ENCODE measurements at regions not wholly inside any gene's neighbourhood (a gene's known extent, or its start where the extent isn't known, plus 50 kb on each side); places are given as distances from the start of the nearest gene placed in this dataset.

DNA sequence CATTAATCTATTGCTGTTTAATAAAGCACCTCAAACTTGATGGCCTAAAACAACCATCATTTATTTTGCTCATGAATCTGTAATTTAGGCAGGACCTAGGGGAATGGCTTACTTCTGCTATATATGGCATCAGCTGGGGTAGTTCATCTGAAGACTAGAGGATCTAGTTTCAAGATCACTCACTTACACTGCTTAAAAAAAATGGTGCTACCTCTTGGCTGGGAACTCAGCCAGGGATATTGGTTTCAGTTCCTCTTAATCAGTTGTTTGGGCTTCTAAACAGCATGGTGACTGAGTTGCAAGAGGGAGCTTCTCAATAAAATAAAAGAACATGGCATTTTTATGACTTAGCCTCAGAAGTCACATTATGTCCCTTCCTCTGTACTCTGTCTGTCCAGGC is 142.0 kb downstream of the FAM114A2 start:
- H3K79me2 ChIP-seq (ENCODE audit: low read length) = no peaks in the 10 kb centered on the region
- H3K4me2 ChIP-seq (ENCODE audit: low read depth, low read length) = no peak overlapping the region
- H3K27ac ChIP-seq (ENCODE audit: low read length) = no peak overlapping the region
- no peak overlapping the region for H3K9ac ChIP-seq (ENCODE audit: low read length)
- no peaks in the 10 kb centered on the region for H3K36me3 ChIP-seq (replicated peaks; ENCODE audit: insufficient read depth, low read length)
- no peaks in the 10 kb centered on the region for H3K27me3 ChIP-seq (replicated peaks; ENCODE audit: insufficient read depth, low read length)
- no peaks in the 10 kb centered on the region for H3K4me1 ChIP-seq (ENCODE audit: low read length)
- DNase-seq = peak; percentile 51
- TF ChIP-seq, protein P1, sequence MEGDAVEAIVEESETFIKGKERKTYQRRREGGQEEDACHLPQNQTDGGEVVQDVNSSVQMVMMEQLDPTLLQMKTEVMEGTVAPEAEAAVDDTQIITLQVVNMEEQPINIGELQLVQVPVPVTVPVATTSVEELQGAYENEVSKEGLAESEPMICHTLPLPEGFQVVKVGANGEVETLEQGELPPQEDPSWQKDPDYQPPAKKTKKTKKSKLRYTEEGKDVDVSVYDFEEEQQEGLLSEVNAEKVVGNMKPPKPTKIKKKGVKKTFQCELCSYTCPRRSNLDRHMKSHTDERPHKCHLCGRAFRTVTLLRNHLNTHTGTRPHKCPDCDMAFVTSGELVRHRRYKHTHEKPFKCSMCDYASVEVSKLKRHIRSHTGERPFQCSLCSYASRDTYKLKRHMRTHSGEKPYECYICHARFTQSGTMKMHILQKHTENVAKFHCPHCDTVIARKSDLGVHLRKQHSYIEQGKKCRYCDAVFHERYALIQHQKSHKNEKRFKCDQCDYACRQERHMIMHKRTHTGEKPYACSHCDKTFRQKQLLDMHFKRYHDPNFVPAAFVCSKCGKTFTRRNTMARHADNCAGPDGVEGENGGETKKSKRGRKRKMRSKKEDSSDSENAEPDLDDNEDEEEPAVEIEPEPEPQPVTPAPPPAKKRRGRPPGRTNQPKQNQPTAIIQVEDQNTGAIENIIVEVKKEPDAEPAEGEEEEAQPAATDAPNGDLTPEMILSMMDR (IDR thresholded peaks at IDR 0.05; ENCODE audit: low read length) = no peak
- TF ChIP-seq EZH2phosphoT487 (IDR thresholded peaks at IDR 0.05; ENCODE audit: low read length) = no peak
- no peak for TF ChIP-seq EZH2 (optimal IDR thresholded peaks at IDR 0.05; ENCODE audit: low read depth, low read length)
- H3K9me3 ChIP-seq (replicated peaks; ENCODE audit: insufficient read depth, low read length) = no peaks in the 10 kb centered on the region
- no peak overlapping the region for H2AFZ ChIP-seq (ENCODE audit: low read length)
- H4K20me1 ChIP-seq (ENCODE audit: insufficient read depth, low read length) = no peaks in the 10 kb centered on the region
- no peaks in the 10 kb centered on the region for H3K9me2 ChIP-seq (replicated peaks; ENCODE audit: insufficient read depth, low read length)
- H3K4me3 ChIP-seq (ENCODE audit: low read length) = no peak overlapping the region
- H3F3A ChIP-seq (ENCODE audit: insufficient read depth, low read length) = no peaks in the 10 kb centered on the region

DNA sequence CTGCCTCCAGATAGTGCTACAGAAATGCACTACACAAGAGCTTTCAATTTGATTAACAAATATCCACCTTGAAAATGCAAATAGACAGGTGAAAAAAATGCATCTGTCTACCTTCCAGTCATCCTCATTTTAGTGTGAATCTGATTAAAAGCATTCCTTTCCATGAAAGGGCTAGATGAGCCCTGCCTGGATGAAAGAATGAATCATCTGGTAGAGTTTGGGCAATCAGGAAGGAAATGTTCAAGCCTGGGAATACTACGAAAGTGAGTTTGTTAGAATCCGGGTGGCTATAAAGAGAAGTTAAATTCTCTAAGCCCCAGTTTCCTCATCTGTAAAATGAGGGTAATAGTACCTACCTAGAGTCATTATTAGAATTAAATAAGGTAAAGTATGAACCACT is 142.6 kb downstream of the FAM114A2 start:
- no peaks in the 10 kb centered on the region for H3K4me1 ChIP-seq (ENCODE audit: low read length)
- no peaks in the 10 kb centered on the region for H3F3A ChIP-seq (ENCODE audit: insufficient read depth, low read length)
- H3K9ac ChIP-seq (ENCODE audit: low read length) = no peak overlapping the region
- H4K20me1 ChIP-seq (ENCODE audit: insufficient read depth, low read length) = no peaks in the 10 kb centered on the region
- TF ChIP-seq EZH2phosphoT487 (IDR thresholded peaks at IDR 0.05; ENCODE audit: low read length) = no peak
- TF ChIP-seq, protein P1 (IDR thresholded peaks at IDR 0.05; ENCODE audit: low read length) = no peak
- TF ChIP-seq EZH2 (optimal IDR thresholded peaks at IDR 0.05; ENCODE audit: low read depth, low read length) = no peak
- H3K79me2 ChIP-seq (ENCODE audit: low read length) = no peaks in the 10 kb centered on the region
- no peak overlapping the region for H3K27ac ChIP-seq (ENCODE audit: low read length)
- no peaks in the 10 kb centered on the region for H3K27me3 ChIP-seq (replicated peaks; ENCODE audit: insufficient read depth, low read length)
- H3K4me2 ChIP-seq (ENCODE audit: low read depth, low read length) = no peak overlapping the region
- no peak overlapping the region for H3K4me3 ChIP-seq (ENCODE audit: low read length)
- no peaks in the 10 kb centered on the region for H3K36me3 ChIP-seq (replicated peaks; ENCODE audit: insufficient read depth, low read length)
- no peaks in the 10 kb centered on the region for H3K9me2 ChIP-seq (replicated peaks; ENCODE audit: insufficient read depth, low read length)
- no peak overlapping the region for H2AFZ ChIP-seq (ENCODE audit: low read length)
- DNase-seq = no peak
- H3K9me3 ChIP-seq (replicated peaks; ENCODE audit: insufficient read depth, low read length) = no peaks in the 10 kb centered on the region

DNA sequence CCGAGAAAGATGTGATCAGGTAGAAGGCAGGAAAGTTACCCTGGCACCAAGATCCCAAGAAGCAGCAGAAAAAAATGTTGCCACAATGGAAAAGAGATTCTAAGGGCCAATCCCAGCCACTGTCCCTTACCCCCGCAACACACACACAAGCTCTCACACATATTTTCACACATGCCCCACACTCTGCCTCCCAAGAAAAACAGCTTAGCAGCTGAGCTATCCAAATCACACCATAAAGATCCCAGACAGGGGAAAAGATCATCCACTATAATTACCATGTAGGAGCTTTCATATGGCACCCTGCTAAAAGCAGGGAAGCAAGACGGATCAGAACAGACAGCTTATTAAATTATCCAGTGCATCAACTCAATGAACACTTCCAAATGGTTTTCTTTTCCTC is 143.4 kb downstream of the FAM114A2 start:
- Histone ChIP-seq H3K27me3 (replicated peaks; ENCODE audit: insufficient read depth, low read length) (no peaks in the 10 kb centered on the region), H3K4me2 (ENCODE audit: low read depth, low read length) (no peak overlapping the region), H3K36me3 (replicated peaks; ENCODE audit: insufficient read depth, low read length) (no peaks in the 10 kb centered on the region), H3K27ac (ENCODE audit: low read length) (no peak overlapping the region), H3K9me2 (replicated peaks; ENCODE audit: insufficient read depth, low read length) (no peaks in the 10 kb centered on the region), H4K20me1 (ENCODE audit: insufficient read depth, low read length) (no peaks in the 10 kb centered on the region), H3K4me3 (ENCODE audit: low read length) (no peak overlapping the region), H3K79me2 (ENCODE audit: low read length) (no peaks in the 10 kb centered on the region), H3F3A (ENCODE audit: insufficient read depth, low read length) (no peaks in the 10 kb centered on the region), H3K9me3 (replicated peaks; ENCODE audit: insufficient read depth, low read length) (no peaks in the 10 kb centered on the region), H3K4me1 (ENCODE audit: low read length) (no peaks in the 10 kb centered on the region), H3K9ac (ENCODE audit: low read length) (no peak overlapping the region), H2AFZ (ENCODE audit: low read length) (no peak overlapping the region)
- no peak for DNase-seq
- TF ChIP-seq EZH2 (optimal IDR thresholded peaks at IDR 0.05; ENCODE audit: low read depth, low read length) (no peak), EZH2phosphoT487 (IDR thresholded peaks at IDR 0.05; ENCODE audit: low read length) (no peak)
- TF ChIP-seq, protein P1 (IDR thresholded peaks at IDR 0.05; ENCODE audit: low read length) = no peak
